ENCODE measurements at regions not wholly inside any gene's neighbourhood (a gene's known extent, or its start where the extent isn't known, plus 50 kb on each side); places are given as distances from the start of the nearest gene placed in this dataset.
"Not testable (repeated sequence)": the region's sequence is repeated elsewhere in the genome, so short reads cannot be mapped to it uniquely, and the experiment has no call there.

DNA sequence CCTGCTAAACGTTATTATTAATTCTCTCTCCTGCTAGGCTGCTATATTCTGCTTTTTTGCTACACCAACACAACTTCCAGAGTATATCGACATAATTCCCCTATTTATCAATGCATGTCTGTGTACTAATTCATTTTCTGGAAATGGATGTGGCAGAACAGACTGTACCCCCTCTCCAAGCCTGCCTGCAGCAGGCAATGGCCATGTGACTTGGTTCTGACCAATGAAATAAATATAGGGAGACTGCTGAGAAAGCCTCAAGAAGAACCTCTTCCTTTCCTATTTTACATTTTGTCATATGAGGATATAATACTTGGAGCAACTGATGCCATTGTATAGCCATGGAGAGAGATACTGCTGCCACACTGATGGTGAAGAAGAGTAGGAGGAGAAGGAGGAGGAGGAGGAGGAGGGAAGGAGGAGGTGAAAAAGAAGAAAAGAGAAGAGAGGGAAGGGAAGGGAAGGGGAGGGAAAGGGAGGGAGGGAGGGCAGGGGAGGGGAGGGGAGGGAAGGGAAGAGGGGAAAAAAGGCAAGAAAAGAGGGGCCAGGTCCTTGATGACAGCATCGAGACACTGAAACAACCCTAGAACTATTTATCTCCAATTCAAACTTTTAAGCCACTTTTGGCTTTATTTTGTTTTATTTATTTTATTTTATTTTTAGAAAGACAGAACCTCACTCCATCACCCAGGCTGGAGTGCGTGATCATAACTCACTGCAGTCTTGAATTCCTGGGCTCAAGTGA, 57.0 kb upstream of the SPP1 start:
- Histone ChIP-seq H3K36me3 (ENCODE audit: control insufficient read depth, insufficient read depth, low read length) (no peaks in the 10 kb centered on the region), H3K9ac (ENCODE audit: low read depth, low read length) (peak overlapping the region; percentile 45; the same call in 1 of the 2 replicates), H3K27ac (ENCODE audit: low read depth, low read length) (peak overlapping the region; percentile 76), H3K4me1 (ENCODE audit: control insufficient read depth, insufficient read depth, low read length) (peaks cover 62% of the 10 kb centered on the region), H3K4me3 (ENCODE audit: low read depth, low read length) (peak overlapping the region; percentile 42), H3K9me3 (ENCODE audit: control insufficient read depth, insufficient read depth, low read length) (no peaks in the 10 kb centered on the region), H3K27me3 (ENCODE audit: control insufficient read depth, insufficient read depth, low read length) (no peaks in the 10 kb centered on the region)

DNA sequence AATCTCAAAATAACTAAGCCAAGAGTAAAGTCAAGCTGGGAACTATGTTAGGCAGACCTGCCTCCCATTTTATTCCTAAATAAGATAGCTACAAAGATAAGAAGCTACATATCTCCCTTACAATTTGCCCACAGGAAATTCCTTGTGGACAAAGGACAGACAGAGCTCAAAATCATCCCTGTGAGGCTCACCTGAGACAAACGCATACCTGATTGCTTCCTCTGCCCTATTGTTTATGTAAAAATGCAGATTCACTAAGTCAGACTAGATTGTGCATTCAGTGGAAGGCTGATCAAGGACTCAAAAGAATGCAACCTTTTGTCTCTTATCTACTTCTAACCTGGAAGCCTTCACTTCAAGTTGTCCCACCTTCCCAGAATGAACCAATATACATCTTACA, 56.2 kb upstream of the SPP1 start:
- Histone ChIP-seq H3K4me3 (ENCODE audit: low read depth, low read length) (peak overlapping the region; percentile 45; the same call in 1 of the 2 replicates), H3K4me1 (ENCODE audit: control insufficient read depth, insufficient read depth, low read length) (peaks cover 59% of the 10 kb centered on the region), H3K27ac (ENCODE audit: low read depth, low read length) (peak overlapping the region; percentile 76), H3K9ac (ENCODE audit: low read depth, low read length) (peak overlapping the region; percentile 64)
- H3K36me3 ChIP-seq (ENCODE audit: control insufficient read depth, insufficient read depth, low read length); H3K27me3 ChIP-seq (ENCODE audit: control insufficient read depth, insufficient read depth, low read length); H3K9me3 ChIP-seq (ENCODE audit: control insufficient read depth, insufficient read depth, low read length): not testable (repeated sequence)

DNA sequence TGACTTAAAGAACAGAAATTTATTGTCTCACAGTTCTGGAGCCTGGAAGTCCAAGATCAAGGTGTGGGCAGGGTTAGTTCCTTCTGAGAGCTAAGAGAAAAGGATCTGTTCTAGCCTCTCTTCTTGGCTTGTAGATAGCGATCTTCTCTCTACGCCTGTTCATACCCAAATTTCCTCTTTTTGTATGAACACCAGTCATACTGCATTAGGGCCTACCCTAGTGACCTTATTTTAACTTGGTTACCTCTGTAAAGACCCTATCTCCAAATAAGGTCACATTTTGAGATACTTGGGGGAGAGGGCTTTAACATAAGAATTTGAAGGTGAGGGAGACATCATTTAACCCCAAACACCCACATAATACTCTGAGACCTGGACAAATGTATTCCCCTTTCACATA, 55.6 kb upstream of the SPP1 start:
- Histone ChIP-seq H3K4me1 (ENCODE audit: control insufficient read depth, insufficient read depth, low read length) (peaks cover 59% of the 10 kb centered on the region), H3K27ac (ENCODE audit: low read depth, low read length) (peak overlapping the region; percentile 76), H3K27me3 (ENCODE audit: control insufficient read depth, insufficient read depth, low read length) (no peaks in the 10 kb centered on the region), H3K36me3 (ENCODE audit: control insufficient read depth, insufficient read depth, low read length) (peaks cover 4% of the 10 kb centered on the region; the same call in 1 of the 2 replicates), H3K9ac (ENCODE audit: low read depth, low read length) (peak overlapping the region; percentile 64), H3K9me3 (ENCODE audit: control insufficient read depth, insufficient read depth, low read length) (no peaks in the 10 kb centered on the region), H3K4me3 (ENCODE audit: low read depth, low read length) (peak overlapping the region; percentile 45)

DNA sequence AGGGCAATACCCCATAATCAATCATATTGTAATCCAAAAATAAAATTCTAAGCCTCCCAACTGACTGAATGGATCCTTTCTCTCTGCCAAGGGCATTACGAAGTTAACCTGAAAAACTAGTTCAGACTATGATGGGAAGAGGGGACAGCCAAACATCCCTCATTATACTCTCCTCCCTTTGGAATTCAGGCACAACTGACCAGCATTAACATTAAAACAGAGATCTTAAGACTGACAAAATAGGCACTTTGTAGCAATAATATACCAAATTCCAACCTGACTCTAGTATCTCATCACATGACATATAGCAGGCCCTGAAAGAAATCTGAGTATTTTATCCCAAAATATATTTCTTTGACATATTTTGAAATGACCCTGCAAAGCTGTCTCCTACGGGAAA, 55.0 kb upstream of the SPP1 start:
- H3K9ac ChIP-seq (ENCODE audit: low read depth, low read length) = peak overlapping the region; percentile 68
- H3K4me3 ChIP-seq (ENCODE audit: low read depth, low read length) = peak overlapping the region; percentile 45
- peaks cover 54% of the 10 kb centered on the region for H3K4me1 ChIP-seq (ENCODE audit: control insufficient read depth, insufficient read depth, low read length)
- no peaks in the 10 kb centered on the region for H3K27me3 ChIP-seq (ENCODE audit: control insufficient read depth, insufficient read depth, low read length)
- peak overlapping the region; percentile 76 for H3K27ac ChIP-seq (ENCODE audit: low read depth, low read length)
- peaks cover 4% of the 10 kb centered on the region; the same call in 1 of the 2 replicates for H3K36me3 ChIP-seq (ENCODE audit: control insufficient read depth, insufficient read depth, low read length)
- H3K9me3 ChIP-seq (ENCODE audit: control insufficient read depth, insufficient read depth, low read length) = no peaks in the 10 kb centered on the region

DNA sequence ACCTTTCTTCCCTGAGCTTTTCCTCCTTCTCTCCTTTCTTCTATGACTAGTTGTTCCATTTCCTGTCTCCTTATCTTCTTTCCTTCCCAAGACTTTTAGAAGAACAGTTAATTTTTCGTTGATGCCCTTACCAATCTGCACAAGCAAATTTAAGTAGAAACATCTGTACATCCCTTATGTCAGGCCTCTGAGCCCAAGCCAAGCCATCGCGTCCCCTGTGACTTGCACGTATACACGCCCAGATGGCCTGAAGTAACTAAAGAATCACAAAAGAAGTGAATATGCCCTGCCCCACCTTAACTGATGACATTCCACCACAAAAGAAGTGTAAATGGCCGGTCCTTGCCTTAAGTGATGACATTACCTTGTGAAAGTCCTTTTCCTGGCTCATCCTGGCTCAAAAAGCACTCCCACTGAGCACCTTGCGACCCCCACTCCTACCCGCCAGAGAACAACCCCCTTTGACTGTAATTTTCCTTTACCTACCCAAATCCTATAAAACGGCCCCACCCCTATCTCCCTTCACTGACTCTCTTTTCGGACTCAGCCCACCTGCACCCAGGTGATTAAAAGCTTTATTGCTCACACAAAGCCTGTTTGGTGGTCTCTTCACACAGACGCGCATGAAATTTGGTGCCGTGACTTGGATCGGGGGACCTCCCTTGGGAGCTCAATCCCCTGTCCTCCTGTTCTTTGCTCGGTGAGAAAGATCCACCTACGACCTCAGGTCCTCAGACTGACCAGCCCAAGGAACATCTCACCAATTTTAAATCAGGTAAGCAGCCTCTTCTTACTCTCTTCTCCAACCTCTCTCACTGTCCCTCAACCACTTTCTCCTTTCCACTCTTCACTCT, 53.7 kb upstream of the SPP1 start:
- peak overlapping the region; percentile 92 for H3K9ac ChIP-seq (ENCODE audit: low read depth, low read length)
- H3K36me3 ChIP-seq (ENCODE audit: control insufficient read depth, insufficient read depth, low read length) = peaks cover 16% of the 10 kb centered on the region
- peak overlapping the region; percentile 73 for H3K4me3 ChIP-seq (ENCODE audit: low read depth, low read length)
- not testable (repeated sequence) for H3K27me3 ChIP-seq (ENCODE audit: control insufficient read depth, insufficient read depth, low read length); H3K9me3 ChIP-seq (ENCODE audit: control insufficient read depth, insufficient read depth, low read length)
- peak overlapping the region; percentile 81 for H3K27ac ChIP-seq (ENCODE audit: low read depth, low read length)
- peaks cover 45% of the 10 kb centered on the region for H3K4me1 ChIP-seq (ENCODE audit: control insufficient read depth, insufficient read depth, low read length)

DNA sequence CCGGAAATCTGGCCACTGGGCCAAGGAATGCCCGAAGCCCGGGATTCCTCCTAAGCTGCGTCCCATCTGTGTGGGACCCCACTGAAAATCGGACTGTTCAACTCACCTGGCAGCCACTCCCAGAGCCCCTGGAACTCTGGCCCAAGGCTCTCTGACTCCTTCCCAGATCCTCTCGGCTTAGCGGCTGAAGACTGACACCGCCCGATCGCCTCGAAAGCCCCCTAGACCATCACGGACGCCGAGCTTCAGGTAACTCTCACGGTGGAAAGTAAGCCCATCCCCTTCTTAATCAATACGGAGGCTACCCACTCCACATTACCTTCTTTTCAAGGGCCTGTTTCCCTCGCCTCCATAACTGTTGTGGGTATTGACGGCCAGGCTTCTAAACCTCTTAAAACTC, 51.4 kb upstream of the SPP1 start:
- peaks cover 39% of the 10 kb centered on the region for H3K36me3 ChIP-seq (ENCODE audit: control insufficient read depth, insufficient read depth, low read length)
- peak overlapping the region; percentile 64 for H3K27ac ChIP-seq (ENCODE audit: low read depth, low read length)
- H3K27me3 ChIP-seq (ENCODE audit: control insufficient read depth, insufficient read depth, low read length); H3K9me3 ChIP-seq (ENCODE audit: control insufficient read depth, insufficient read depth, low read length): not testable (repeated sequence)
- peak overlapping the region; percentile 97 for H3K9ac ChIP-seq (ENCODE audit: low read depth, low read length)
- H3K4me1 ChIP-seq (ENCODE audit: control insufficient read depth, insufficient read depth, low read length) = peaks cover 25% of the 10 kb centered on the region
- peak overlapping the region; percentile 75 for H3K4me3 ChIP-seq (ENCODE audit: low read depth, low read length)

All from HUES48 (cell line).